ENCODE measurements at regions not wholly inside any gene's neighbourhood (a gene's known extent, or its start where the extent isn't known, plus 50 kb on each side); places are given as distances from the start of the nearest gene placed in this dataset.

DNA sequence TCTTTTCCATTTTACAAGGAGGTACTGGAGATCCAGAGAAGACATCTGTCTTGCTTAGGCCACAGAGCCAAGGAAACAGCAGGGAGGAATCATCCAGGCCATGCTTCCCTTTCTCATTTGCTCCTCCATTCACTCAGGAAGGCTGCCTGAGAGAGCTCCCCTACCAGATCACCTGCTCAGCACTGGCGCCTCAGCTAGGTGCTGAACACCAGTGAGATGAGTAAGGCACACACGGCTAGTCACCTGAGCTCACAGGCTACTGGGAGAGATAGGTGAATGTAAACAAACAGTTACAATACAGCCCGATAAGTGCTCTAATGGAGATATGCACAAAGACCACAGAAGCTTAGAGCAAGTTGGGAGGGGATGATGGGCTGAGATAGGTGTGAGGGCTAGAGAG lies 149.8 kb upstream of the ARHGEF9 start:
- H3K36me3 ChIP-seq (replicated peaks in 1 of 2; ENCODE audit: control insufficient read depth in 1 of 2, insufficient read depth in 2 of 2, low read length in 2 of 2), result no peaks in the 10 kb centered on the region
- no peak overlapping the region for H3K27ac ChIP-seq (ENCODE audit: extremely low read length, insufficient read depth, low read length)
- FAIRE-seq (no peak), DNase-seq (ENCODE audit: low spot score) (no peak), ATAC-seq (no peak)
- ChIA-PET CTCF (ENCODE audit: low intra/inter-chr PET ratio, low total read pairs) (no interaction called here), POLR2A (no interaction called here)
- no TSS peak for BruUV-seq (replicated peaks)
- no peak overlapping the region for H3K9ac ChIP-seq (ENCODE audit: insufficient read depth, low read depth, low read length)
- H4K20me1 ChIP-seq (ENCODE audit: insufficient read depth, low read length), result no peaks in the 10 kb centered on the region
- TF ChIP-seq ZNF879 (CRISPR knock-in tag; IDR thresholded peaks at IDR 0.05) (no peak), ZMYM2 (CRISPR knock-in tag; IDR thresholded peaks at IDR 0.05) (no peak), ZNF207 (IDR thresholded peaks at IDR 0.05; ENCODE audit: borderline replicate concordance) (no peak), ZFP37 (CRISPR knock-in tag; IDR thresholded peaks at IDR 0.05; ENCODE audit: borderline replicate concordance) (no peak), SSRP1 (CRISPR knock-in tag; IDR thresholded peaks at IDR 0.05) (no peak), ZNF124 (CRISPR knock-in tag; IDR thresholded peaks at IDR 0.05) (no peak), BHLHE40 (IDR thresholded peaks at IDR 0.05; ENCODE audit: low read length) (no peak), MTA1 (CRISPR knock-in tag; IDR thresholded peaks at IDR 0.05; ENCODE audit: borderline replicate concordance) (no peak), PHF20 (CRISPR knock-in tag; IDR thresholded peaks at IDR 0.05) (no peak), SETDB1 (CRISPR knock-in tag; IDR thresholded peaks at IDR 0.05; ENCODE audit: borderline replicate concordance) (no peak), ISL2 (CRISPR knock-in tag; IDR thresholded peaks at IDR 0.05) (no peak), CEBPB (IDR thresholded peaks at IDR 0.05; ENCODE audit: borderline replicate concordance, low read depth, low read length) (no peak), ZNF383 (CRISPR knock-in tag; IDR thresholded peaks at IDR 0.05; ENCODE audit: borderline replicate concordance) (no peak), CENPBD1 (CRISPR knock-in tag; IDR thresholded peaks at IDR 0.05; ENCODE audit: borderline replicate concordance, low read depth) (no peak), ZNF446 (CRISPR knock-in tag; IDR thresholded peaks at IDR 0.05) (no peak), NR2F1 (CRISPR knock-in tag; IDR thresholded peaks at IDR 0.05) (no peak), CC2D1A (CRISPR knock-in tag; IDR thresholded peaks at IDR 0.05) (no peak)
- TF ChIP-seq, protein P1, sequence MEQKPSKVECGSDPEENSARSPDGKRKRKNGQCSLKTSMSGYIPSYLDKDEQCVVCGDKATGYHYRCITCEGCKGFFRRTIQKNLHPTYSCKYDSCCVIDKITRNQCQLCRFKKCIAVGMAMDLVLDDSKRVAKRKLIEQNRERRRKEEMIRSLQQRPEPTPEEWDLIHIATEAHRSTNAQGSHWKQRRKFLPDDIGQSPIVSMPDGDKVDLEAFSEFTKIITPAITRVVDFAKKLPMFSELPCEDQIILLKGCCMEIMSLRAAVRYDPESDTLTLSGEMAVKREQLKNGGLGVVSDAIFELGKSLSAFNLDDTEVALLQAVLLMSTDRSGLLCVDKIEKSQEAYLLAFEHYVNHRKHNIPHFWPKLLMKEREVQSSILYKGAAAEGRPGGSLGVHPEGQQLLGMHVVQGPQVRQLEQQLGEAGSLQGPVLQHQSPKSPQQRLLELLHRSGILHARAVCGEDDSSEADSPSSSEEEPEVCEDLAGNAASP (CRISPR knock-in tag; IDR thresholded peaks at IDR 0.05; ENCODE audit: borderline replicate concordance), result no peak
- TF ChIP-seq, protein P2, sequence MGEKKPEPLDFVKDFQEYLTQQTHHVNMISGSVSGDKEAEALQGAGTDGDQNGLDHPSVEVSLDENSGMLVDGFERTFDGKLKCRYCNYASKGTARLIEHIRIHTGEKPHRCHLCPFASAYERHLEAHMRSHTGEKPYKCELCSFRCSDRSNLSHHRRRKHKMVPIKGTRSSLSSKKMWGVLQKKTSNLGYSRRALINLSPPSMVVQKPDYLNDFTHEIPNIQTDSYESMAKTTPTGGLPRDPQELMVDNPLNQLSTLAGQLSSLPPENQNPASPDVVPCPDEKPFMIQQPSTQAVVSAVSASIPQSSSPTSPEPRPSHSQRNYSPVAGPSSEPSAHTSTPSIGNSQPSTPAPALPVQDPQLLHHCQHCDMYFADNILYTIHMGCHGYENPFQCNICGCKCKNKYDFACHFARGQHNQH (CRISPR knock-in tag; IDR thresholded peaks at IDR 0.05), result no peak
- TF ChIP-seq, protein P3, sequence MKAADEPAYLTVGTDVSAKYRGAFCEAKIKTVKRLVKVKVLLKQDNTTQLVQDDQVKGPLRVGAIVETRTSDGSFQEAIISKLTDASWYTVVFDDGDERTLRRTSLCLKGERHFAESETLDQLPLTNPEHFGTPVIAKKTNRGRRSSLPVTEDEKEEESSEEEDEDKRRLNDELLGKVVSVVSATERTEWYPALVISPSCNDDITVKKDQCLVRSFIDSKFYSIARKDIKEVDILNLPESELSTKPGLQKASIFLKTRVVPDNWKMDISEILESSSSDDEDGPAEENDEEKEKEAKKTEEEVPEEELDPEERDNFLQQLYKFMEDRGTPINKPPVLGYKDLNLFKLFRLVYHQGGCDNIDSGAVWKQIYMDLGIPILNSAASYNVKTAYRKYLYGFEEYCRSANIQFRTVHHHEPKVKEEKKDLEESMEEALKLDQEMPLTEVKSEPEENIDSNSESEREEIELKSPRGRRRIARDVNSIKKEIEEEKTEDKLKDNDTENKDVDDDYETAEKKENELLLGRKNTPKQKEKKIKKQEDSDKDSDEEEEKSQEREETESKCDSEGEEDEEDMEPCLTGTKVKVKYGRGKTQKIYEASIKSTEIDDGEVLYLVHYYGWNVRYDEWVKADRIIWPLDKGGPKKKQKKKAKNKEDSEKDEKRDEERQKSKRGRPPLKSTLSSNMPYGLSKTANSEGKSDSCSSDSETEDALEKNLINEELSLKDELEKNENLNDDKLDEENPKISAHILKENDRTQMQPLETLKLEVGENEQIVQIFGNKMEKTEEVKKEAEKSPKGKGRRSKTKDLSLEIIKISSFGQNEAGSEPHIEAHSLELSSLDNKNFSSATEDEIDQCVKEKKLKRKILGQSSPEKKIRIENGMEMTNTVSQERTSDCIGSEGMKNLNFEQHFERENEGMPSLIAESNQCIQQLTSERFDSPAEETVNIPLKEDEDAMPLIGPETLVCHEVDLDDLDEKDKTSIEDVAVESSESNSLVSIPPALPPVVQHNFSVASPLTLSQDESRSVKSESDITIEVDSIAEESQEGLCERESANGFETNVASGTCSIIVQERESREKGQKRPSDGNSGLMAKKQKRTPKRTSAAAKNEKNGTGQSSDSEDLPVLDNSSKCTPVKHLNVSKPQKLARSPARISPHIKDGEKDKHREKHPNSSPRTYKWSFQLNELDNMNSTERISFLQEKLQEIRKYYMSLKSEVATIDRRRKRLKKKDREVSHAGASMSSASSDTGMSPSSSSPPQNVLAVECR (CRISPR knock-in tag; IDR thresholded peaks at IDR 0.05; ENCODE audit: borderline replicate concordance), result no peak
- H3K9me3 ChIP-seq (ENCODE audit: low read length), result no peaks in the 10 kb centered on the region
- in situ Hi-C loops (cut with HindIII; ENCODE audit: extremely low pct_ligation_motif_present, low pct_unique_long_range_greater_than_20kb) (no loop called here), intact Hi-C loops (cut with micrococcal nuclease; ENCODE audit: unreplicated experiment) (no loop called here)
- H3K4me1 ChIP-seq (ENCODE audit: insufficient read depth, low read length), result no peaks in the 10 kb centered on the region
- H2AFZ ChIP-seq (ENCODE audit: low read length), result no peak overlapping the region
- no peak overlapping the region for H3K4me2 ChIP-seq (ENCODE audit: low read depth, low read length)
- WGBS (ENCODE audit: low lambda C conversion rate), result 100% methylated on average over 1 of the region's 3 CpGs
- no peaks in the 10 kb centered on the region for H3K27me3 ChIP-seq (ENCODE audit: control insufficient read depth in 1 of 2, insufficient read depth in 2 of 2, low read length in 2 of 2)
- no peak overlapping the region for H3K4me3 ChIP-seq (replicated peaks in 1 of 3; ENCODE audit: insufficient read depth in 1 of 3, low read depth in 2 of 3, low read length in 3 of 3)
- H3K79me2 ChIP-seq (ENCODE audit: insufficient read depth, low read length), result no peaks in the 10 kb centered on the region

All from HepG2 (cell line).